ENCODE measurements at regions not wholly inside any gene's neighbourhood (a gene's known extent, or its start where the extent isn't known, plus 50 kb on each side); places are given as distances from the start of the nearest gene placed in this dataset.

DNA sequence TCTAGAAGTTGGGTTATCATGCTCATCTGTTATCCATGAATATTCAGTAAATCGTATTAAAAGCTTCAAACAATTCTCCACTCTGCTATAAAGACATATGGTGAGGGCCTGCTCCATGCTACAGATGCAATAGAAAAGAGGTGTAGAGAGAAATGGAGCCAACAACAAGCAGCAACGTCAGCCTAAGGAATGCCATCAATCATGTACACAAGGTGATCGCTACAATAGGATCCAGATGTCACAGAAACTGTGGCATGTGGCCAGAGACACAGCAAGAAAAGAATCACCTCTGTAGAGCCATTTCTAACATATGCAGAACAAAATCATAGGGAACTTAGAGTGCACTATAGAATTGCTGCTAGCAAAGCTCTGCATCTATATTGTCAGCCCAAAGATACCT, 1188.1 kb downstream of the PCDH7 start:
- H3K27me3 ChIP-seq (ENCODE audit: control insufficient read depth in 1 of 2, insufficient read depth in 2 of 2, low read length in 2 of 2): no peaks in the 10 kb centered on the region
- H3K9me3 ChIP-seq (ENCODE audit: control insufficient read depth in 1 of 2, insufficient read depth in 1 of 2, low read length in 2 of 2): peaks cover 0 to 7% of the 10 kb centered on the region in 2 experiments
- H3K27ac Mint-ChIP-seq: no peak overlapping the region
- H3K4me3 ChIP-seq (ENCODE audit: low read length): no peak overlapping the region
- H3K36me3 ChIP-seq (ENCODE audit: insufficient read depth, low read length): no peaks in the 10 kb centered on the region
- no peak for ATAC-seq (ENCODE audit: poor library complexity)
- H3K4me3 Mint-ChIP-seq: no peak overlapping the region
- no peaks in the 10 kb centered on the region for H3K27me3 Mint-ChIP-seq
- no peak for DNase-seq
- no peak overlapping the region for H3K27ac ChIP-seq (ENCODE audit: low read depth in 1 of 2, low read length in 2 of 2)
- CTCF ChIA-PET: no interaction called here
- no peaks in the 10 kb centered on the region for H3K4me1 Mint-ChIP-seq (ENCODE audit: low read depth)
- TF ChIP-seq, protein P1, sequence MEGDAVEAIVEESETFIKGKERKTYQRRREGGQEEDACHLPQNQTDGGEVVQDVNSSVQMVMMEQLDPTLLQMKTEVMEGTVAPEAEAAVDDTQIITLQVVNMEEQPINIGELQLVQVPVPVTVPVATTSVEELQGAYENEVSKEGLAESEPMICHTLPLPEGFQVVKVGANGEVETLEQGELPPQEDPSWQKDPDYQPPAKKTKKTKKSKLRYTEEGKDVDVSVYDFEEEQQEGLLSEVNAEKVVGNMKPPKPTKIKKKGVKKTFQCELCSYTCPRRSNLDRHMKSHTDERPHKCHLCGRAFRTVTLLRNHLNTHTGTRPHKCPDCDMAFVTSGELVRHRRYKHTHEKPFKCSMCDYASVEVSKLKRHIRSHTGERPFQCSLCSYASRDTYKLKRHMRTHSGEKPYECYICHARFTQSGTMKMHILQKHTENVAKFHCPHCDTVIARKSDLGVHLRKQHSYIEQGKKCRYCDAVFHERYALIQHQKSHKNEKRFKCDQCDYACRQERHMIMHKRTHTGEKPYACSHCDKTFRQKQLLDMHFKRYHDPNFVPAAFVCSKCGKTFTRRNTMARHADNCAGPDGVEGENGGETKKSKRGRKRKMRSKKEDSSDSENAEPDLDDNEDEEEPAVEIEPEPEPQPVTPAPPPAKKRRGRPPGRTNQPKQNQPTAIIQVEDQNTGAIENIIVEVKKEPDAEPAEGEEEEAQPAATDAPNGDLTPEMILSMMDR (IDR thresholded peaks at IDR 0.05): no peak
- H3K4me1 ChIP-seq (ENCODE audit: insufficient read depth, low read length): no peaks in the 10 kb centered on the region
- intact Hi-C loops (cut with DNase I, micrococcal nuclease): no loop called here
- H3K9me3 Mint-ChIP-seq: peaks cover 25% of the 10 kb centered on the region
- POLR2A ChIA-PET: no interaction called here
- H3K36me3 Mint-ChIP-seq (ENCODE audit: low read depth): no peaks in the 10 kb centered on the region

DNA sequence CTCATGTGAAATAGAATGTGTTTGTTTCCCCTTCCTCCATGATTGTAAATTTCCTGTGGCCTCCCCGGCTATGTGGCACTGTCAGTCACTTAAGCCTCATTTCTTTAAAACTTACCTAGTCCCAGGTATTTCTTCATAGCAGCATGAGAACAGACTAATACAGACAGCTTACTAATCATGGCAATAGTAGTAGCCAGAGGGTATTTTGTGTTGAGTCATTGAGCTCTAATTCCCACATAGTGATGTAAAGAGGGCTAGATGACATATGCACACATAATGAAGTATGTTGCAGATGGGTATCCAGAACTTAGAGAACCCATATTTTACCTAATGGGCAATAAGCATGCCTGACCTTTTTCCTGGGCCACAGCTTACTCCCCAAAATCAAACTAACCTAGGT, 1197.2 kb downstream of the PCDH7 start:
- Histone ChIP-seq H3K9me3 (ENCODE audit: control insufficient read depth in 1 of 2, insufficient read depth in 1 of 2, low read length in 2 of 2) (peaks cover 8 to 10% of the 10 kb centered on the region in 2 experiments), H3K27me3 (ENCODE audit: control insufficient read depth in 1 of 2, insufficient read depth in 2 of 2, low read length in 2 of 2) (no peaks in the 10 kb centered on the region), H3K4me3 (ENCODE audit: low read length) (no peak overlapping the region), H3K36me3 (ENCODE audit: insufficient read depth, low read length) (no peaks in the 10 kb centered on the region), H3K27ac (ENCODE audit: low read depth in 1 of 2, low read length in 2 of 2) (no peak overlapping the region), H3K4me1 (ENCODE audit: insufficient read depth, low read length) (no peaks in the 10 kb centered on the region)
- Mint-ChIP-seq H3K4me3 (no peak overlapping the region), H3K4me1 (ENCODE audit: low read depth) (no peaks in the 10 kb centered on the region), H3K27ac (no peak overlapping the region), H3K36me3 (ENCODE audit: low read depth) (no peaks in the 10 kb centered on the region), H3K27me3 (no peaks in the 10 kb centered on the region), H3K9me3 (peaks cover 13% of the 10 kb centered on the region)
- ATAC-seq (ENCODE audit: poor library complexity): no peak
- ChIA-PET POLR2A (no interaction called here), CTCF (no interaction called here)
- TF ChIP-seq, protein P1 (IDR thresholded peaks at IDR 0.05): no peak
- DNase-seq: no peak
- intact Hi-C loops (cut with DNase I, micrococcal nuclease): no loop called here

DNA sequence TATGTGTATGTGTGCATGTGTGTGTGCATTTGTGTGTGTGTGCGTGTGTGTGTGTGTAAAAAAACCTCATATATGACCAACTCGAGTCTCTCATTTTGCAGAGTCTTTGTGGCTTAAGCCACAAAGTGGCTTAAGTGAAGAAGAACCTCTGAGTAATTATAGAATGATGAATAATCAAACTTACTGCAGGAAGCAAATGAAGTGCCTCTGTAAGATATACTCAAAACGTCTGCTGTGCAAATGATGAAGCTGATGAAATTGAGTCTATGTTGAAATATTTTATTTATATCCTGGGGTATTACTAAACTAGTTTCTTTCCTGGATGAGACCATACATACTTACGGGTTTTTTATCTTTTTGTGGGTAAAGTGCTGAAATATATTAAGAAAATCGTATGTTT, 1198.7 kb downstream of the PCDH7 start:
- H3K4me1 Mint-ChIP-seq (ENCODE audit: low read depth): no peaks in the 10 kb centered on the region
- H3K27ac Mint-ChIP-seq: no peak overlapping the region
- peaks cover 15% of the 10 kb centered on the region for H3K9me3 Mint-ChIP-seq
- Histone ChIP-seq H3K4me3 (ENCODE audit: low read length) (no peak overlapping the region), H3K36me3 (ENCODE audit: insufficient read depth, low read length) (no peaks in the 10 kb centered on the region), H3K27ac (ENCODE audit: low read depth in 1 of 2, low read length in 2 of 2) (no peak overlapping the region), H3K4me1 (ENCODE audit: insufficient read depth, low read length) (no peaks in the 10 kb centered on the region), H3K27me3 (ENCODE audit: control insufficient read depth in 1 of 2, insufficient read depth in 2 of 2, low read length in 2 of 2) (no peaks in the 10 kb centered on the region), H3K9me3 (ENCODE audit: control insufficient read depth in 1 of 2, insufficient read depth in 1 of 2, low read length in 2 of 2) (peaks cover 7 to 15% of the 10 kb centered on the region in 2 experiments)
- no peak overlapping the region for H3K4me3 Mint-ChIP-seq
- ChIA-PET CTCF (no interaction called here), POLR2A (no interaction called here)
- H3K36me3 Mint-ChIP-seq (ENCODE audit: low read depth): no peaks in the 10 kb centered on the region
- no peaks in the 10 kb centered on the region for H3K27me3 Mint-ChIP-seq
- TF ChIP-seq, protein P1 (IDR thresholded peaks at IDR 0.05): no peak
- DNase-seq (no peak), ATAC-seq (ENCODE audit: poor library complexity) (no peak)
- intact Hi-C loops (cut with DNase I, micrococcal nuclease): no loop called here
